ENCODE measurements at regions not wholly inside any gene's neighbourhood (a gene's known extent, or its start where the extent isn't known, plus 50 kb on each side); places are given as distances from the start of the nearest gene placed in this dataset.
A peak's percentile ranks its signal among the peaks of the same experiment; 100 is the strongest.

GRCh38 chr5:101608322-101608721 is 687.8 kb downstream of the SLCO4C1 start:
- Histone ChIP-seq H3K27me3 (ENCODE audit: insufficient read depth, low read length, poor library complexity) (no peaks in the 10 kb centered on the region), H3K36me3 (ENCODE audit: insufficient read depth, low read length) (no peaks in the 10 kb centered on the region), H3K9ac (ENCODE audit: low read depth, low read length) (no peak overlapping the region), H3K9me3 (ENCODE audit: insufficient read depth, low read length, severe bottlenecking) (no peaks in the 10 kb centered on the region), H3K4me1 (ENCODE audit: insufficient read depth, low read length) (no peaks in the 10 kb centered on the region), H3K4me3 (ENCODE audit: low read depth in 1 of 2, low read length in 2 of 2) (no peak overlapping the region), H2AFZ (ENCODE audit: low read depth, low read length) (no peak overlapping the region), H3K4me2 (ENCODE audit: insufficient read depth, low read length) (no peak overlapping the region), H4K20me1 (ENCODE audit: insufficient read depth, low read length) (no peaks in the 10 kb centered on the region), H3K79me2 (ENCODE audit: insufficient read depth, low read length) (no peaks in the 10 kb centered on the region), H3K27ac (ENCODE audit: low read length) (no peak overlapping the region)
- ATAC-seq (ENCODE audit: insufficient read depth, low read depth): no peak
- no peak for DNase-seq
- TF ChIP-seq CTCF (IDR thresholded peaks at IDR 0.05; ENCODE audit: borderline replicate concordance, extremely low read depth, low read length, poor library complexity, severe bottlenecking): no peak
- TF ChIP-seq EZH2 (IDR thresholded peaks at IDR 0.05; ENCODE audit: borderline replicate concordance, low read depth, low read length, severe bottlenecking): no peak

GRCh38 chr5:101605700-101606099 is 690.4 kb downstream of the SLCO4C1 start:
- Histone ChIP-seq H3K4me3 (ENCODE audit: low read depth in 1 of 2, low read length in 2 of 2) (no peak overlapping the region), H3K79me2 (ENCODE audit: insufficient read depth, low read length) (no peaks in the 10 kb centered on the region), H3K9me3 (ENCODE audit: insufficient read depth, low read length, severe bottlenecking) (no peaks in the 10 kb centered on the region), H3K27me3 (ENCODE audit: insufficient read depth, low read length, poor library complexity) (no peaks in the 10 kb centered on the region), H3K9ac (ENCODE audit: low read depth, low read length) (no peak overlapping the region), H4K20me1 (ENCODE audit: insufficient read depth, low read length) (no peaks in the 10 kb centered on the region), H3K4me2 (ENCODE audit: insufficient read depth, low read length) (no peak overlapping the region), H3K36me3 (ENCODE audit: insufficient read depth, low read length) (no peaks in the 10 kb centered on the region), H3K4me1 (ENCODE audit: insufficient read depth, low read length) (no peaks in the 10 kb centered on the region), H2AFZ (ENCODE audit: low read depth, low read length) (no peak overlapping the region), H3K27ac (ENCODE audit: low read length) (no peak overlapping the region)
- DNase-seq: no peak
- TF ChIP-seq CTCF (IDR thresholded peaks at IDR 0.05; ENCODE audit: borderline replicate concordance, extremely low read depth, low read length, poor library complexity, severe bottlenecking): no peak
- no peak for TF ChIP-seq EZH2 (IDR thresholded peaks at IDR 0.05; ENCODE audit: borderline replicate concordance, low read depth, low read length, severe bottlenecking)
- no peak for ATAC-seq (ENCODE audit: insufficient read depth, low read depth)

- DNase-seq (no peak), ATAC-seq (ENCODE audit: insufficient read depth, low read depth) (no peak)
- Histone ChIP-seq H3K36me3 (ENCODE audit: insufficient read depth, low read length) (no peaks in the 10 kb centered on the region), H2AFZ (ENCODE audit: low read depth, low read length) (no peak overlapping the region), H4K20me1 (ENCODE audit: insufficient read depth, low read length) (no peaks in the 10 kb centered on the region), H3K27me3 (ENCODE audit: insufficient read depth, low read length, poor library complexity) (no peaks in the 10 kb centered on the region), H3K4me1 (ENCODE audit: insufficient read depth, low read length) (no peaks in the 10 kb centered on the region), H3K4me2 (ENCODE audit: insufficient read depth, low read length) (no peak overlapping the region), H3K9ac (ENCODE audit: low read depth, low read length) (no peak overlapping the region), H3K79me2 (ENCODE audit: insufficient read depth, low read length) (no peaks in the 10 kb centered on the region), H3K4me3 (ENCODE audit: low read depth in 1 of 2, low read length in 2 of 2) (no peak overlapping the region), H3K27ac (ENCODE audit: low read length) (no peak overlapping the region), H3K9me3 (ENCODE audit: insufficient read depth, low read length, severe bottlenecking) (peaks cover 2% of the 10 kb centered on the region)
- TF ChIP-seq EZH2 (IDR thresholded peaks at IDR 0.05; ENCODE audit: borderline replicate concordance, low read depth, low read length, severe bottlenecking): no peak
These were observed 695.5 kb downstream of the SLCO4C1 start for GRCh38 chr5:101600614-101601013.

- Histone ChIP-seq H3K9me3 (ENCODE audit: insufficient read depth, low read length, severe bottlenecking) (no peaks in the 10 kb centered on the region), H3K27me3 (ENCODE audit: insufficient read depth, low read length, poor library complexity) (no peaks in the 10 kb centered on the region), H3K36me3 (ENCODE audit: insufficient read depth, low read length) (no peaks in the 10 kb centered on the region), H4K20me1 (ENCODE audit: insufficient read depth, low read length) (no peaks in the 10 kb centered on the region), H3K4me1 (ENCODE audit: insufficient read depth, low read length) (no peaks in the 10 kb centered on the region), H3K4me2 (ENCODE audit: insufficient read depth, low read length) (no peak overlapping the region), H3K27ac (ENCODE audit: low read length) (no peak overlapping the region), H3K79me2 (ENCODE audit: insufficient read depth, low read length) (no peaks in the 10 kb centered on the region), H3K4me3 (ENCODE audit: low read depth in 1 of 2, low read length in 2 of 2) (no peak overlapping the region), H2AFZ (ENCODE audit: low read depth, low read length) (no peak overlapping the region), H3K9ac (ENCODE audit: low read depth, low read length) (no peak overlapping the region)
- no peak for TF ChIP-seq EZH2 (IDR thresholded peaks at IDR 0.05; ENCODE audit: borderline replicate concordance, low read depth, low read length, severe bottlenecking)
- peak; percentile 58 for TF ChIP-seq CTCF (IDR thresholded peaks at IDR 0.05; ENCODE audit: borderline replicate concordance, extremely low read depth, low read length, poor library complexity, severe bottlenecking)
- ATAC-seq (ENCODE audit: insufficient read depth, low read depth) (no peak), DNase-seq (peak; percentile 5)
These were observed 687.3 kb upstream of the ST8SIA4 start for GRCh38 chr5:101590384-101590783.

Data from DND-41 (cell line).